Hematopoietic multipotent progenitor cell treated with erythropoietin and hydrocortisone succinate and interleukin-3 and kit ligand, for 17 days (in vitro differentiated cells): ENCODE measurements at regions not wholly inside any gene's neighbourhood (a gene's known extent, or its start where the extent isn't known, plus 50 kb on each side); places are given as distances from the start of the nearest gene placed in this dataset.

Source experiments
- DNase-seq: peaks from one replicate; pipeline ENCODE4 v3.0.0-alpha.2; 2015; ENCODE audit warnings: low spot score

GRCh38 chr14:98573082-98573481, 698.9 kb downstream of the BCL11B start:
- DNase-seq: no peak

- DNase-seq: no peak
Measured at GRCh38 chr14:98576463-98576862, 695.5 kb downstream of the BCL11B start.

- no peak for DNase-seq
Measured at GRCh38 chr14:98578204-98578603, 693.8 kb downstream of the BCL11B start.

DNA sequence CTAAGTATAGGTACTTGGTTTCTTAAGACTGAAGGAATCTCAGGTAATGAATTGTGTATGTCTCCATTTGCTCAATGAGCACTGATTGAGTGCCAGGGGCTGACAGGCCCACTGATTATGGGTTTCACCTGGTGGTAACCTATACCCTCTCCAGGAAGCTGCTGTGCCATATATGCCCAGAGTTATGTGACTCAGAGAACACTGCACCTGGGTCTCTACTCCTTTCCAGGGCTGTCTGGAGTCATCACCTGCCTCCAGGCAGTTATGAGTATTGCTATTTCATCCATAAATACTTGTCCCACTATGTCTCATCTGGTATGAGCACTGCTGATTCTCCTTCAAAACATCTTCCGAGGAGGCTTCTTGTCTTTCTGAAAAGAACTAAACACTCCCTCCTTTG, 692.9 kb downstream of the BCL11B start:
- DNase-seq: no peak

DNA sequence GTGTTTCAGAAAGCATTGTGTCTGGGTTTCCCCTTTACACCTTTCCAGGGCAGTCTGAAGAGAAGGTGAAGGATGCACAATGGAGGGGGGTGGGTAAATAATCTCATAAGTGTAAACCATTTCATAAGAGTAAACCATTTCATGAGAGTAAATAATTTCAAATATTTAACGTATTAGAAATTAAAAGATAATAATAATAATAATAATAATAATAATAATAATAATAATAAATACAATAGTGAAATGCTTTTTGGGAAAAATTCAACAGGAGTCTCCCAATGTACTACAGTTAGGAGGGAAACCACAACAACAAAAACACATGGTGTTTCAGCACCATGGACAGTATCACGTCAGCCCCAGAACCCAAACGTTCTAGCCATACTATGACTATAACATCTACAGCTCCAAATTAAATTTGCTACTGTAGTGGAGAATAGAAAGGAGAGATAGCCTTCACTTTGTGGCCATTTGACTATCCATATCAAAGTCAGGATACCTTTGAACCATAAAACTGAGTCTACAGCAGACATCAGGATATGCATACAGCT, 691.8 kb downstream of the BCL11B start:
- no peak for DNase-seq

- DNase-seq: no peak
Measured at GRCh38 chr14:98582276-98582675, 689.7 kb downstream of the BCL11B start.

DNA sequence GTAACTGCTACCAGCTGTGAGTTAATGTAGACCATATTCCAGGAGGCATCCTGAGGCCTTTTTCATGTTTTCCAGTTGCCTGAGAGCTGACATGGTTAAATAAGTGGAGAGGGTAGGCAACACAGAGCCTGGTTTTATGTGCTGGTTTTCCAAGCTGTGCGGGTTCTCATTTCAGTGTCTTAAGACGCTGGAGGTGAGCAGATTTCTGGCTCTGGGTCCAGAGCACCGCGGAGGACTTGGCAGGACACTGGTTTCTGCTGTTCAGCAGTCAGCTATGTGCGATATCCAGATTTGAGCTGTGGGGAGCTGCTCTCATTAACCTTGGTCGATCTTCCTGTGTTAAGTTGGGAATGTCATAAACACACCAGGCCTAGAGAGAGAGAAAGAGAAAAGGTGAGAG, 680.8 kb downstream of the BCL11B start:
- DNase-seq: no peak

DNA sequence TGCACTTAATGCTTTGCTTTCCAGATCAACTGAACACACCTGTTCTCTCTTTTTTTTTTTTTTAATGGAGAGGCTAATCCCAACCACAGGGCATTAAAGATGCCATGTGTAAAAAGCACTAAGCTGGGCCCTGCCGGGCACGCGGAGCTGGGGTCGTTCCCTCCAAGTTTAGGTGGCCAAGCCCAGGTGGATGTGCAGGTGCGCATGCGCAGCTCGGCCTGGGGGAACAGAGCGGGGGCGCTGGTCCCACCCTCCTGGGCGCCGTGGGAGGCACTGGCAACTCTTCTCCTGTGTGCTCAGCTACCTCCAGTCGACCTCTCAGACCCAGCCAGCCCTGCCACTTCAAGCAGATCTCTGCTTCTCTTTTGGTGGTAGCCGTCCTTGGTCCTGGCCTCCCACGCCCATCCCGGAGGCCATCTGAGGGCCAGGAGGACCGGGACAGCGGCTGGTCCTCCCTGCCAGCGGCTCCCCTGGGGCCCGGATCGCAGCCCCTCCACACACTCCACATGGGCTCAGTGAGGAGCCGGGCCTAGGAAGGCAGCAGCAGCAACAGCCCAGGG, 679.3 kb downstream of the BCL11B start:
- DNase-seq: no peak

DNA sequence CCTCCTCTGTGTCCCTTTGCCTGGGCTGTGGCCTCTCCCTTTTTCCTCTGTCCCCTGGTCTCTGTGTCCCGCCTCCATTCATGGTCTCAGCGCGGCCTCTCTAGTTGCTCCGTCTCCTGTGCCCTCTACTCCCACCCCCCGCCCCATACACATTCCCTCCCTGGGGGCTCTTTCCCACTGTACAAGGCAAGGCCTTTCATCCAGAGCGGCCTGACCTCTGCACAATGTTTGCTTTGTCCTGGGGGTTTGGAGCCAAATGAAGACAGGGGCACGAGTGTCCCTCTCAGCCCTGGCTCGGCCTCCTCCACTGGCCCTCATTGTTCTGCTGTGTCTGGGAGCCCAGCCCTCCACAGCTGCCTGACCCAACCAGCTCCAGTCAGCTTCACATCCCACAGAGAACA, 678.6 kb downstream of the BCL11B start:
- no peak for DNase-seq

DNA sequence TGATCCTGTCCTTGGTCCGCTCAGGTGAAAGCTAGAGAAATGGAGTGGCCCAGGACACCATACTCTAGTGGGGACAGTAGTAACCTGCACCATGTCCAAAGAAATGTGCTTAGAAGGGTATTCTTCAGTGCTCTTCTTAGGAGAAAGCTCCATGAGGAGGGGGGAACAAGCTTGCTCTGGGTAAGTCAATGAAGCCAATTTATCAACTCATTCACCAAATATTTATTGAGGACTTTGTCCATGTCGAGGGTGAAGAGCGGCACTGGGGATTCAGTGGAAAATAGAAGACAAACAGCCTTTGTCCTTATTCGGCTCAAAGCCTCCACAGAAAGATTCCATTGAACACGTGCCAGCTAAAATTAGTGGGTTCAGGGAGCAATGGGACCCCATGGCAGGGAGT, 677.8 kb downstream of the BCL11B start:
- DNase-seq: no peak

DNA sequence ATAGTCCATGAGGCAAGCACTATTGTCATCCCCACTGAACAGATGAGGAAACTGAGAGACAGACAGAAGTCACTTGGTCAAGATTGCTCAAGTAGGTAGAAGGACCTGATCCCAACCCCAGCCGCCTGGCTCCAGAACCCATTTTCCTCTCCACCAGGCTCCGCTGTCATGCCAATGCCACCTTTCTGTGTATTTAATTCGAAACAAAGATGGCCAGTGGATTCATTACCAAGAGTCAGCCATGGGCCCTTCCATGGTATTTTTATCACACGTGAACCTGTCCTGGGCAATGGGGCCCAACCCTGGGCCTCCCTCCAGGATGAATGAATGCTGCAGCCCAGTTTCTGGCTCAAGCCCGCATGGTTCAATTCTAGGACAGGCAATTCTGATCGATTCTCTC, 673.4 kb downstream of the BCL11B start:
- no peak for DNase-seq

DNA sequence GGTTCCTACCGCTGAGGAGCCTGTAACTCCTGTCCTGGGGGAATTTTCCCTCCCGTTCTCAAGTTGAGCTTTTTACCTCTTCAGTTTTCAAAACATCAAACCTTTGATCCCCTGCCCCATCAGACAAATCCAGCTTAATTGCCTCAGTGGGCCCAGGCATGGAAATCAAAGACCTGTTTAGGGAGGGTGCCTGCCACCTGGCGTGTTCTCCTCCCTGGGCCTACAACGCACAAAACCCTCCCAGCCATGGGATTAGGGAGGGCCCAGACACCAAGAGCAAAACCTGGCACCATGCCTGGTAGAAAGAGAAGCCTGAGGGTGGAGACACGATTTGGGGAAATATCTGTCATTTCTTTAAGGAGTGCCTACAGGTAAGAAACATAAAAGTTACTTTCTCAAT, 672.9 kb downstream of the BCL11B start:
- no peak for DNase-seq

DNA sequence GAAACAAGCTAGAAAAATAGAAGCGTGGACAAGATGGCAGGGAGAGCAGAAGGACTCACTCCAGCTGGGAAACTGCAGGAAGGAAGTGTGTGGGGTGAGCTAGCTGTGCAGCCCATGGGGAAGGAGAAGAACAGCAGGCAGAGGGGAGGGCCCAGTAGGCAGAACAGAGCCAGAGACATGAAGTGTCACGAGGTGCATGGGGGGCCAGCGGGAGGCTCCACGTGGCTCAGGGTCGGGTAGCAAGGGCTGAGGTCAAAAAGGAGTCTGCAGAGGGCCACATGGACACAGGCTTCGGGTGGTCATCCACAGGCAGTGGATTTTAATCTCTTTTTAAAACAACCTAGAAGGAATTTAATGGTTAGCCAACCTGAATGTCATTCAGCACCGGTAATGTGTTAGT, 669.0 kb downstream of the BCL11B start:
- DNase-seq: no peak

- DNase-seq: no peak
Measured at GRCh38 chr14:98605043-98605442, 667.0 kb downstream of the BCL11B start.

GRCh38 chr14:98606041-98606640, 665.9 kb downstream of the BCL11B start:
- DNase-seq: no peak

- DNase-seq: no peak
Measured at GRCh38 chr14:98606816-98607215, 665.2 kb downstream of the BCL11B start.

DNA sequence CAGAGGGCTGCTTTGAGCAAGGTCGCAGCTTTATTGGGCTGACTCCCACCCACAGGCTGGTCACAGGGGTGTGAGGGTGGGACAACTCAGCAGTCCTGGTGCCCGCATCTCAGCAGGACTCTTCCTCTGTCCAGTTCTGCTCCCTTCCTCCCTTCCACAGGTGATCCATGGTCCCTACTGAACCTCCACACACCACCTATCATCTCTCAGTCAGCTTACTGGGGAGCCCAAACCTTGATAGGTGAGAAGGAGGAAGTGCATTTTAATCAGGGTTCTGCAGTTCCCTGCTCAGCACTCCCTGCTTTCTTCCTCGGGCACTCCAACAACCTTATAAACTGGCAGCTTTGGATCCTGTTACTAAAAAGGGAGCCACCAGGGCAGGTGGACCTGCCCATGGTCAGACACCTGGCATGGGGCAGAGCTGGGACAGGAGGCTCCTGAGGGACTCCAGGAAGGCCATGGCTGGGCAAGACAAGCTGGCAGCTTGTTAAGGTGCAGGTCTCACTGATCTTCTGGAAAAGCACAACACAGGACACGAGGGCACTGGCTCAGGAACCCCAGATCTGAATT, 664.6 kb downstream of the BCL11B start:
- no peak for DNase-seq

DNA sequence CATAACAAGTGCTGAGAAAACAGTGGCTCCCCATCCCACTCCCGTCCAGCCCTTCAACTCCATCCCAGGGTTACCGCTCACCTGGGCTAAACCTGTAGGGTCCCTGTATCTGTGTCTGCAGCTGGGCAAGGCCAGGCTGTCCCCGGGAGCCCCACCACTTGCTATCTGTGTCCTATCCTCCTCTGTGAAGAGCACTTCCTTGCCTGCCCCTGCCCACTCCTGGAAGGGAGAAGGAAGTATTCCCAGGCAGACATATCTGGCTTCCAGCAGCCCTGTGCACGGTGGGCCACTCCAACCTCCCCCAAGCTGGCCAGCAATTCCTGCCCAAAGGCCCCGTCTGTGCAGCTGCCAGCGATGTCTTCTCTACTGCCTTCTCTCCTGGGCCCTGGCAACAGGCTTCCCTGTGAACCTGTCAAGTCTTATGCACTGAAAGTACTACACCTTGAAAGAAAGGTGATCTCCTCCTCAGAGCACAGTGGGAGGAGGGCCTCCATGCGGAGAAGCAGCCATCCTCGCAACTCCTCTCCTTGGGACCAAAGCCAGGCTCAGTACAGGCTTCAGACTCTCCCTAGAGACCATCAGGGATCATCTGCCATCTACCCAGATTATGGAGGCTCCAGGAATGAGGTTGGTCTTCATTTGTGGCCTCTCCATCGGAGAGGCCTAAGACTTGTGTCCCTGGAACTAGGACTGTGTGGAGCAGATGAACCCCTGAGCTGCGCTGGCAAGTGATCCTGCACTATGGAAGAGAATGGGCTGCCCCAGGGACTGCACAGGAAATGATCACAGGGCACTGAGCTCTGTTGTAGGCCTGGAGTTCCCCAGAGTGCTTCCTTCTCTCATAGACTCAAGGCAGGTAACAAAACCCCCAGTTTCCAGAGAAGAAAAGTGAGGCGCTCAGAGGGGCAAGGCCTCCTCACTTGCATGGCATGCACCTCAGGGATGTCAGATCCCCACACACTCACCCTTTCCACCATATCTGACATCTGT, 663.6 kb downstream of the BCL11B start:
- DNase-seq: no peak

GRCh38 chr14:98612434-98613200, 659.4 kb downstream of the BCL11B start:
- no peak for DNase-seq

DNA sequence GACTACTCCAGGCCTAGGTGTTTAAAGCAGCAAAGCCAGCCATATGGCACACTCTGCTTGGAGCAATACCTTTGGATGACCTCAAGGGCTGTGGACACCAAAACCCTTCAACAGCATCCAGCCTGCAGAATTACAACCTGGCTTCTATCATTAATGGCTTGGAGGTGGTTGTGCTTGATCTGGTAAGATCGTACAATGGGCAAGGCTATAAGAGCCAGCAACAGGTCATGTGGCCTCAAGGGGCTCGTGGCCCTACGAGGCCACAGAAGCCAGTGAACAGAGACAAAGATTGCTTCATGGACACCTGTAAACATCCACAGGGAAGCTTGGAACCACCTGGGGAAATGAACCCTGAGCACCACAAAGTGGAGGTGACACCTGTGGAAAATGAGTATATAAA, 657.3 kb downstream of the BCL11B start:
- DNase-seq: no peak

DNA sequence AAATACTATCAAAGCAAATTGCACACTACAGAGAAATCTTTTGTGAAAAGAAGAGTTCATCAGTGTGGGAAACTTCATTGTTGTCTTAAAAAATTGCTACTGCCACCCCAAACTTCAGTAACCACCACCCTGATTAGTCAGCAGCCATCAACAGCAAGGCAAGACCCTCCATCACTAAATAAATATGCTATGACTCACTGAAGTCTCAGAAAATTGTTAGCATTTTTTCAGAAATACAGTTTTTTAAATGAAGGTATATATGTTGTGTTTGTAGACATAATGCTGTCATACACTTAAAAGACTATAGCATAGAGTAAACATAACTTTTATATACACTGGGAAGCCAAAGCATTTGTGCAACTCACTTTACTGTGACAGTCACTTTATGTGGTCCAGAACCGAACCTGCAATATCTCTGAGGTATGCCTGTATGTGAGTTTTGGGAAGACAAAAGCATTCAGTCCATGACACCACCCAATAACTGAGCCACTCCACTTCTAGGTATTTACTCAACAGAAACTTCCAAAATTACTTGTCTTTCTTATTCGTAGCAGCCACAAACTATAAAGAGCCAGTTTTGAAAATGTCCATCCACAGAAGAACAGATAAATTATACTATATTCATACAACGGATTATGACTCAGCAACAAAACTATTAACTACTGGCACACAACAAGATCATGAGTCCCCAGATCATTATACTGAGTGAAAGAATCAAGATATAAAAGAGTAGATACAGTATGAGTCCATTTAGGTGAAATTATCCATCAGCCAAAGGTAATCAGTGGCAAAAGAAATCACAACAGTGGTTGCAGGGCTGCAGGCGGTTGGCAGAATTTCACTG, 649.6 kb downstream of the BCL11B start:
- DNase-seq: no peak
